H54 (cell line): ENCODE measurements at regions not wholly inside any gene's neighbourhood (a gene's known extent, or its start where the extent isn't known, plus 50 kb on each side); places are given as distances from the start of the nearest gene placed in this dataset.

Source experiments
- DNase-seq: peaks from one replicate; pipeline ENCODE4 v3.0.0; 2011; ENCODE audit warnings: low spot score, mixed read lengths; ENCODE audit not compliant: insufficient read length
- FAIRE-seq: peaks from 3 replicates; lab custom pipeline; 2011; peaks lifted over from hg19 to GRCh38; lab: Jason Lieb, UNC
- POLR2A ChIP-seq: IDR thresholded peaks from 2 replicates; pipeline ENCODE4 v1.6.1; 2011; ENCODE audit warnings: low read depth, mild to moderate bottlenecking, low read length

GRCh38 chr10:1852841-1853240 lies 115.5 kb upstream of the ADARB2 start:
- FAIRE-seq (no peak), DNase-seq (no peak)
- TF ChIP-seq POLR2A, result no peak

GRCh38 chr10:1851762-1852161 lies 114.4 kb upstream of the ADARB2 start:
- FAIRE-seq, result no peak
- DNase-seq, result no peak
- no peak for TF ChIP-seq POLR2A

- DNase-seq (no peak), FAIRE-seq (no peak)
- TF ChIP-seq POLR2A, result no peak
Observed at GRCh38 chr10:1850971-1851527, 113.7 kb upstream of the ADARB2 start.

GRCh38 chr10:1847361-1847760 lies 110.0 kb upstream of the ADARB2 start:
- DNase-seq (no peak), FAIRE-seq (no peak)
- no peak for TF ChIP-seq POLR2A

GRCh38 chr10:1846032-1846431 lies 108.7 kb upstream of the ADARB2 start:
- no peak for TF ChIP-seq POLR2A
- FAIRE-seq (no peak), DNase-seq (no peak)

GRCh38 chr10:1841759-1842158 lies 104.4 kb upstream of the ADARB2 start:
- TF ChIP-seq POLR2A, result no peak
- FAIRE-seq (no peak), DNase-seq (no peak)

- DNase-seq (no peak), FAIRE-seq (no peak)
- TF ChIP-seq POLR2A, result no peak
Observed at GRCh38 chr10:1829712-1830111, 92.4 kb upstream of the ADARB2 start.

GRCh38 chr10:1824928-1825327 lies 87.6 kb upstream of the ADARB2 start:
- no peak for DNase-seq
- TF ChIP-seq POLR2A, result no peak

GRCh38 chr10:1814556-1814955 lies 77.2 kb upstream of the ADARB2 start:
- no peak for FAIRE-seq
- DNase-seq, result no peak
- TF ChIP-seq POLR2A, result no peak

More at GRCh38 chr10:1824928-1825327, 87.6 kb upstream of the ADARB2 start:
- no peak for FAIRE-seq

GRCh38 chr10:1809139-1809741 lies 71.9 kb upstream of the ADARB2 start:
- no peak for DNase-seq
- TF ChIP-seq POLR2A, result no peak
- FAIRE-seq, result no peak

- no peak for TF ChIP-seq POLR2A
- FAIRE-seq, result no peak
- DNase-seq, result no peak
Observed at GRCh38 chr10:1807924-1808323, 70.6 kb upstream of the ADARB2 start.

GRCh38 chr10:1807196-1807595 lies 69.9 kb upstream of the ADARB2 start:
- FAIRE-seq (no peak), DNase-seq (no peak)
- no peak for TF ChIP-seq POLR2A

- FAIRE-seq (no peak), DNase-seq (no peak)
Observed at GRCh38 chr10:1802413-1802812, 65.1 kb upstream of the ADARB2 start.

GRCh38 chr10:1788401-1788800 lies 51.1 kb upstream of the ADARB2 start:
- no peak for DNase-seq
- FAIRE-seq, result no peak
- TF ChIP-seq POLR2A, result no peak

More at GRCh38 chr10:1802413-1802812, 65.1 kb upstream of the ADARB2 start:
- no peak for TF ChIP-seq POLR2A
